Upper lobe of right lung (tissue), 1 donor: ENCODE measurements at regions not wholly inside any gene's neighbourhood (a gene's known extent, or its start where the extent isn't known, plus 50 kb on each side); places are given as distances from the start of the nearest gene placed in this dataset.

Experiments
- ATAC-seq: fragments of 200-7000 bp; cut with Tn5 transposase; one replicate; pipeline ENCODE4 v1.9.1; 2020; ENCODE audit warnings: mild to moderate bottlenecking, moderate library complexity
- DNase-seq: peaks from one replicate; pipeline ENCODE4 v3.0.0-alpha.2; 2020
- H3K27ac ChIP-seq: fragments of 200-600 bp; one replicate; pipeline ENCODE4 v1.8.0; 2022
- H3K27me3 ChIP-seq: fragments of 200-600 bp; one replicate; pipeline ENCODE4 v1.8.0; 2022; ENCODE audit warnings: mild to moderate bottlenecking
- H3K36me3 ChIP-seq: fragments of 200-600 bp; one replicate; pipeline ENCODE4 v1.8.0; 2022
- H3K4me1 ChIP-seq: fragments of 200-600 bp; one replicate; pipeline ENCODE4 v1.8.0; 2022
- H3K4me3 ChIP-seq: fragments of 200-600 bp; one replicate; pipeline ENCODE4 v1.8.0; 2022; ENCODE audit warnings: mild to moderate bottlenecking
- H3K9me3 ChIP-seq: fragments of 200-600 bp; one replicate; pipeline ENCODE4 v1.8.0; 2022
- CTCF ChIP-seq: fragments of 200-600 bp; IDR thresholded peaks from one replicate; pipeline ENCODE4 v1.8.0; 2022; ENCODE audit warnings: antibody characterized with exemption
- intact Hi-C: fragments of 100-400 bp; cut with DNase I; formaldehyde crosslinking; loops from one replicate; pipeline ENCODE4 v1.11.0; 2022
- donor health status: DM: no; HTN: yes; CAD: no; lungs with severe emphysema.

- no peak for DNase-seq
- Histone ChIP-seq H3K27me3 (no peaks in the 10 kb centered on the region), H3K27ac (no peak overlapping the region), H3K36me3 (no peaks in the 10 kb centered on the region), H3K9me3 (no peaks in the 10 kb centered on the region), H3K4me1 (no peaks in the 10 kb centered on the region), H3K4me3 (no peak overlapping the region)
- no peak for TF ChIP-seq CTCF
- intact Hi-C loops = no loop called here
- no peak for ATAC-seq
Observed at GRCh38 chr2:234649951-234650350, 153.1 kb upstream of the ARL4C start.

- TF ChIP-seq CTCF = no peak
- no peak overlapping the region for H3K27ac ChIP-seq
- no peaks in the 10 kb centered on the region for H3K36me3 ChIP-seq
- ATAC-seq = no peak
- H3K9me3 ChIP-seq = peaks cover 11% of the 10 kb centered on the region
- DNase-seq = no peak
- intact Hi-C loops = no loop called here
- no peak overlapping the region for H3K4me3 ChIP-seq
- H3K27me3 ChIP-seq = no peaks in the 10 kb centered on the region
- no peaks in the 10 kb centered on the region for H3K4me1 ChIP-seq
Observed at GRCh38 chr2:234643407-234643806, 146.5 kb upstream of the ARL4C start.

GRCh38 chr2:234641086-234641485 lies 144.2 kb upstream of the ARL4C start:
- H3K9me3 ChIP-seq = peaks cover 11% of the 10 kb centered on the region
- no peaks in the 10 kb centered on the region for H3K36me3 ChIP-seq
- no peak for TF ChIP-seq CTCF
- no peak for ATAC-seq
- DNase-seq = no peak
- intact Hi-C loops = no loop called here
- H3K27ac ChIP-seq = no peak overlapping the region
- no peak overlapping the region for H3K4me3 ChIP-seq
- no peaks in the 10 kb centered on the region for H3K27me3 ChIP-seq
- no peaks in the 10 kb centered on the region for H3K4me1 ChIP-seq

- H3K36me3 ChIP-seq = no peaks in the 10 kb centered on the region
- ATAC-seq = no peak
Observed at GRCh38 chr2:234640657-234641056, 143.8 kb upstream of the ARL4C start.

GRCh38 chr2:234638966-234639365 lies 142.1 kb upstream of the ARL4C start:
- no peak overlapping the region for H3K4me3 ChIP-seq
- ATAC-seq (no peak), DNase-seq (no peak)
- no peak overlapping the region for H3K27ac ChIP-seq
- H3K27me3 ChIP-seq = no peaks in the 10 kb centered on the region
- TF ChIP-seq CTCF = no peak
- H3K36me3 ChIP-seq = no peaks in the 10 kb centered on the region
- H3K4me1 ChIP-seq = no peaks in the 10 kb centered on the region
- peaks cover 11% of the 10 kb centered on the region for H3K9me3 ChIP-seq
- intact Hi-C loops = no loop called here

More at GRCh38 chr2:234640657-234641056, 143.8 kb upstream of the ARL4C start:
- no peak for DNase-seq
- TF ChIP-seq CTCF = no peak
- intact Hi-C loops = no loop called here
- no peak overlapping the region for H3K4me3 ChIP-seq
- peaks cover 11% of the 10 kb centered on the region for H3K9me3 ChIP-seq
- no peaks in the 10 kb centered on the region for H3K27me3 ChIP-seq
- no peak overlapping the region for H3K27ac ChIP-seq
- H3K4me1 ChIP-seq = no peaks in the 10 kb centered on the region

- intact Hi-C loops = no loop called here
- Histone ChIP-seq H3K9me3 (no peaks in the 10 kb centered on the region), H3K4me1 (peaks cover 7% of the 10 kb centered on the region), H3K27me3 (no peaks in the 10 kb centered on the region), H3K4me3 (no peak overlapping the region), H3K36me3 (no peaks in the 10 kb centered on the region), H3K27ac (no peak overlapping the region)
- ATAC-seq (no peak), DNase-seq (no peak)
- no peak for TF ChIP-seq CTCF
Observed at GRCh38 chr2:234635284-234635683, 138.4 kb upstream of the ARL4C start.
